Lung (tissue), 11 donors: ENCODE measurements at regions not wholly inside any gene's neighbourhood (a gene's known extent, or its start where the extent isn't known, plus 50 kb on each side); places are given as distances from the start of the nearest gene placed in this dataset.

Source experiments
- ATAC-seq: fragments of 200-7000 bp; cut with Tn5 transposase; one replicate; pipeline ENCODE4 v1.9.1; 2020; ENCODE audit warnings: moderate number of reproducible peaks; ENCODE audit not compliant: insufficient read depth, low FRiP score
- DNase-seq, 3 donors: peaks; one replicate each; pipeline ENCODE4 v3.0.0-alpha.2; 2013 to 2017
- H3K27ac ChIP-seq, 2 donors: one replicate each; pipeline ENCODE4 v1.5.1; 2013; ENCODE audit warnings: mild to moderate bottlenecking in 2 of 2, moderate library complexity in 2 of 2, control low read depth in 1 of 2, inconsistent platforms in 1 of 2, low read depth in 1 of 2, low read length in 1 of 2
- H3K27me3 ChIP-seq, 3 donors: one replicate each; pipeline ENCODE4 v1.5.1; 2013; ENCODE audit warnings: low read length in 2 of 3; ENCODE audit not compliant: control insufficient read depth in 3 of 3, insufficient read depth in 3 of 3
- H3K36me3 ChIP-seq, 4 donors: one replicate each; pipeline ENCODE4 v1.5.1; 2013; ENCODE audit warnings: low read length in 4 of 4, mild to moderate bottlenecking in 1 of 4, moderate library complexity in 1 of 4; ENCODE audit not compliant: control insufficient read depth in 4 of 4, insufficient read depth in 4 of 4
- H3K4me1 ChIP-seq, 5 donors: one replicate each; pipeline ENCODE4 v1.5.1; 2013; ENCODE audit warnings: low read length in 5 of 5, mild to moderate bottlenecking in 2 of 5, moderate library complexity in 1 of 5; ENCODE audit not compliant: control insufficient read depth in 5 of 5, insufficient read depth in 5 of 5
- H3K4me3 ChIP-seq: one replicate; pipeline ENCODE4 v1.5.1; 2013; ENCODE audit warnings: mild to moderate bottlenecking, control low read depth, moderate library complexity
- H3K9ac ChIP-seq, 2 donors: one replicate each; pipeline ENCODE4 v1.5.1; 2013; ENCODE audit warnings: low read length in 2 of 2, control low read depth in 1 of 2; ENCODE audit not compliant: insufficient read depth in 1 of 2
- H3K9me3 ChIP-seq, 4 donors: one replicate each; pipeline ENCODE4 v1.5.1; 2013; ENCODE audit warnings: low read length in 3 of 4, mild to moderate bottlenecking in 1 of 4, moderate library complexity in 1 of 4; ENCODE audit not compliant: control insufficient read depth in 4 of 4, insufficient read depth in 3 of 4
- CTCF ChIP-seq: IDR thresholded peaks from 2 replicates; pipeline ENCODE4 v1.5.1; 2012; ENCODE audit warnings: mild to moderate bottlenecking; ENCODE audit errors: control extremely low read depth, extremely low read depth
- WGBS, 2 donors: extraction: QIAGEN DNeasy Blood & Tissue Kit; methylation state at CpG; one replicate each; pipeline ENCODE4 v1.1.7; 2013; 5-methylcytosine and 5-hydroxymethylcytosine counted together
- donor health status: control.
- donor health status: control.
- donor health status: Bipolar disorder and iron deficiency.
- donor health status: healthy.
- donor health status: DM: yes; HTN: yes; CAD: no.

GRCh38 chr1:228882041-228882770 lies 146.9 kb downstream of the RHOU start:
- DNase-seq = no peak
- Histone ChIP-seq H3K4me3 (no peak overlapping the region), H3K9me3 (peaks cover 0 to 4% (median 0%) of the 10 kb centered on the region in 4 donors), H3K36me3 (no peaks in the 10 kb centered on the region), H3K27me3 (no peaks in the 10 kb centered on the region), H3K27ac (no peak overlapping the region), H3K9ac (no peak overlapping the region), H3K4me1 (peaks cover 0 to 4% (median 0%) of the 10 kb centered on the region in 5 donors)
- no peak for TF ChIP-seq CTCF
- no peak for ATAC-seq
- WGBS, 2 donors = 85 to 89% methylated on average over 4 of the region's 4 CpGs

- Histone ChIP-seq H3K27me3 (no peaks in the 10 kb centered on the region), H3K9me3 (peaks cover 0 to 4% (median 0%) of the 10 kb centered on the region in 4 donors), H3K4me1 (no peaks in the 10 kb centered on the region), H3K4me3 (no peak overlapping the region), H3K27ac (no peak overlapping the region), H3K36me3 (no peaks in the 10 kb centered on the region), H3K9ac (no peak overlapping the region)
- DNase-seq (no peak), ATAC-seq (no peak)
- WGBS, 2 donors = 92 to 95% methylated on average over 4 of the region's 4 CpGs
- TF ChIP-seq CTCF = no peak
These were observed 147.6 kb downstream of the RHOU start for GRCh38 chr1:228882771-228883450.

- Histone ChIP-seq H3K4me3 (no peak overlapping the region), H3K9me3 (peaks cover 0 to 4% (median 0%) of the 10 kb centered on the region in 4 donors), H3K36me3 (no peaks in the 10 kb centered on the region), H3K27ac (no peak overlapping the region), H3K9ac (no peak overlapping the region), H3K27me3 (no peaks in the 10 kb centered on the region), H3K4me1 (no peaks in the 10 kb centered on the region)
- ATAC-seq = no peak
- DNase-seq = no peak
- no peak for TF ChIP-seq CTCF
- 97% methylated on average over 2 of the region's 2 CpGs for WGBS, 2 donors
These were observed 148.3 kb downstream of the RHOU start for GRCh38 chr1:228883535-228883934.
